ENCODE measurements at regions not wholly inside any gene's neighbourhood (a gene's known extent, or its start where the extent isn't known, plus 50 kb on each side); places are given as distances from the start of the nearest gene placed in this dataset.
"Not testable (repeated sequence)": the region's sequence is repeated elsewhere in the genome, so short reads cannot be mapped to it uniquely, and the experiment has no call there.

DNA sequence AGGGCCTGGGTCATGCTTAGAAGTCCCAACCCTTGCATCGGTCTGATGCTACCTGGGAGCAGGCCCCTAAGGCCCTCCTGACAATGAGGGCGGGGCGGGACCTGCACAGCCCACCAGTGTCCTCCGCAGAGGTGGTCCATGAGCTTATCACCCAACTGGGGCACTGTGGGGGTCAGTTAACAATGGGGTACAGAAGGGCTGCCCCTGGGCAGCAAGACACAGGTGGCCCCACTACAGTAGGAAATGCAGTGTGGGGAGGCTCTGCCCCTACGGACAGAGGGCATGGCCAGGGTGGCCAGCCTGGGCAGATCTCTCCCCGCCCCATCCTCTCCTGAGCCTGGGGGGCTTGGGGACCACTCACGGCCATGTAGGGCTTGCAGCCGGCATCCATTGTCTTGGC is 90.7 kb downstream of the KCNJ18 start:
- TF ChIP-seq POLR2A (IDR thresholded peaks at IDR 0.05; ENCODE audit: low read depth, low read length); RAD21 (IDR thresholded peaks at IDR 0.05; ENCODE audit: low read length); RCOR1 (IDR thresholded peaks at IDR 0.05; ENCODE audit: insufficient replicate concordance, low read length): not testable (repeated sequence)
- TF ChIP-seq, protein P1, sequence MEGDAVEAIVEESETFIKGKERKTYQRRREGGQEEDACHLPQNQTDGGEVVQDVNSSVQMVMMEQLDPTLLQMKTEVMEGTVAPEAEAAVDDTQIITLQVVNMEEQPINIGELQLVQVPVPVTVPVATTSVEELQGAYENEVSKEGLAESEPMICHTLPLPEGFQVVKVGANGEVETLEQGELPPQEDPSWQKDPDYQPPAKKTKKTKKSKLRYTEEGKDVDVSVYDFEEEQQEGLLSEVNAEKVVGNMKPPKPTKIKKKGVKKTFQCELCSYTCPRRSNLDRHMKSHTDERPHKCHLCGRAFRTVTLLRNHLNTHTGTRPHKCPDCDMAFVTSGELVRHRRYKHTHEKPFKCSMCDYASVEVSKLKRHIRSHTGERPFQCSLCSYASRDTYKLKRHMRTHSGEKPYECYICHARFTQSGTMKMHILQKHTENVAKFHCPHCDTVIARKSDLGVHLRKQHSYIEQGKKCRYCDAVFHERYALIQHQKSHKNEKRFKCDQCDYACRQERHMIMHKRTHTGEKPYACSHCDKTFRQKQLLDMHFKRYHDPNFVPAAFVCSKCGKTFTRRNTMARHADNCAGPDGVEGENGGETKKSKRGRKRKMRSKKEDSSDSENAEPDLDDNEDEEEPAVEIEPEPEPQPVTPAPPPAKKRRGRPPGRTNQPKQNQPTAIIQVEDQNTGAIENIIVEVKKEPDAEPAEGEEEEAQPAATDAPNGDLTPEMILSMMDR (conservative IDR thresholded peaks at IDR 0.05; ENCODE audit: low read depth, low read length), result not testable (repeated sequence)
- TF ChIP-seq, protein P2, sequence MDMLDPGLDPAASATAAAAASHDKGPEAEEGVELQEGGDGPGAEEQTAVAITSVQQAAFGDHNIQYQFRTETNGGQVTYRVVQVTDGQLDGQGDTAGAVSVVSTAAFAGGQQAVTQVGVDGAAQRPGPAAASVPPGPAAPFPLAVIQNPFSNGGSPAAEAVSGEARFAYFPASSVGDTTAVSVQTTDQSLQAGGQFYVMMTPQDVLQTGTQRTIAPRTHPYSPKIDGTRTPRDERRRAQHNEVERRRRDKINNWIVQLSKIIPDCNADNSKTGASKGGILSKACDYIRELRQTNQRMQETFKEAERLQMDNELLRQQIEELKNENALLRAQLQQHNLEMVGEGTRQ (IDR thresholded peaks at IDR 0.05; ENCODE audit: low read depth, low read length), result not testable (repeated sequence)

All from IMR-90 (cell line).